ENCODE measurements at regions not wholly inside any gene's neighbourhood (a gene's known extent, or its start where the extent isn't known, plus 50 kb on each side); places are given as distances from the start of the nearest gene placed in this dataset.
A peak's percentile ranks its signal among the peaks of the same experiment; 100 is the strongest.

DNA sequence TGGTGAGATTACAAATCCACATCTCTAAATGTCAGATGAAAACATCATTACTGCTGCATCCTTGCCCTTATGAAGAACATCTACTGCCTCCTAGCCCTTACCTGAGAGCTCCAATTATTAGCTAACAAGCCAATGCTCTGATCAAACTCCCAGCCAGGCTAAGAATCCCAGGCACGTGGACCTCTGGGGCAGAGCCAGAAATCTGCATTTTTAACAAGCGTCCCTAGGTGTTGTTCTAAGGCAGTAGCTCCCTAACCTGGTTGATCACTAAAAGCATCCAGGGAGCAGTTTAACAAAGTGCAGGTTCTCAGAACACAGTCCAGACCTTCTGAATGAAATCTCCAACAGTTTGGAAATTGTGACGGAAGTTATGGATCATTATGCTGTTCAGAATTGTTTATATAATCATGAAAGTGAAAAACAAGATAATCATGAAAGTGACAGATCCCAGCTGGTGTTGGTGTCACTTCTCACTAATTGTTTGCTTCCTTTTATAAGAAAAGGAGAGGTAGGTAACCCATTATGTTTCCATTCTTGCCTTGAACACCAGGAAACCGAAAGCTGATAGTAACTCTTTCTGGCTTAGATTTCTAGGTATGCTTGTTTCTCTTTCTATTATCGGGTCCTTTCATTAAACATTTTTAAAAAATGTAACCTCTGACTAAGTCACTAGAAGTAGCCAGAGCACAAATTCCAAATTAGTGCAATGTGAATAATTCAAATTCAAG, 216.5 kb upstream of the NR4A3 start:
- no peak overlapping the region for H3K27ac ChIP-seq (ENCODE audit: low read depth, low read length)
- no peak overlapping the region for H2BK120ac ChIP-seq (replicated peaks; ENCODE audit: low read depth, low read length)
- CTCF ChIA-PET (ENCODE audit: partially characterized antibody) = interaction anchor here (0.6 to 1.6 kb wide), 2 partner anchors 42 to 406 kb away, joined by 3 to 6 read pairs; no protein-coding TSS in a partner anchor
- no peaks in the 10 kb centered on the region; a peak in 3 of 7 replicates for H3K27me3 ChIP-seq (replicated peaks in 1 of 4; ENCODE audit: control insufficient read depth in 3 of 4, extremely low read depth in 1 of 4, insufficient read depth in 3 of 4, low read length in 3 of 4)
- 61% methylated on average over 5 of the region's 5 CpGs; no CpG with 5 or more reads in 1 of the 2 experiments for WGBS, 2 experiments (ENCODE audit: extremely low coverage in 1 of 2, insufficient coverage in 1 of 2, insufficient read length in 1 of 2, insufficient replicate concordance in 2 of 2, low coverage in 1 of 2, low lambda C conversion rate in 2 of 2, missing lambda C conversion rate in 1 of 2)
- POLR2A ChIA-PET (ENCODE audit: partially characterized antibody) = interaction anchor here (0.7 to 1.3 kb wide), 2 partner anchors 86 to 284 kb away, joined by 3 read pairs; no protein-coding TSS in a partner anchor
- no peak overlapping the region for H3K23ac ChIP-seq (ENCODE audit: insufficient read length)
- peak; percentile 38; the same call in 1 of the 2 replicates for TF ChIP-seq TEAD4 (IDR thresholded peaks at IDR 0.05; ENCODE audit: low read depth, low read length)
- no peak for TF ChIP-seq YY1 (IDR thresholded peaks at IDR 0.05; ENCODE audit: low read depth, low read length)
- TF ChIP-seq, protein P1, sequence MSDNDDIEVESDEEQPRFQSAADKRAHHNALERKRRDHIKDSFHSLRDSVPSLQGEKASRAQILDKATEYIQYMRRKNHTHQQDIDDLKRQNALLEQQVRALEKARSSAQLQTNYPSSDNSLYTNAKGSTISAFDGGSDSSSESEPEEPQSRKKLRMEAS (IDR thresholded peaks at IDR 0.05) = peak; percentile 31; the same call in 1 of the 2 replicates
- TF ChIP-seq CHD2 (IDR thresholded peaks at IDR 0.05; ENCODE audit: low read length) = no peak
- TF ChIP-seq POU5F1 (IDR thresholded peaks at IDR 0.05; ENCODE audit: low read depth, low read length) = no peak
- TF ChIP-seq RAD21 (IDR thresholded peaks at IDR 0.05 in 1 of 2, conservative IDR thresholded peaks at IDR 0.05 in 1 of 2; ENCODE audit: low read depth in 2 of 2, low read length in 2 of 2) = peak in 1 of 2 experiments; percentile 10; a peak in 1 of 4 replicates
- no peak overlapping the region for H3K56ac ChIP-seq (replicated peaks; ENCODE audit: insufficient read length, low read depth, low read length)
- H3K14ac ChIP-seq (ENCODE audit: insufficient read length) = no peak overlapping the region
- H3K4me2 ChIP-seq (ENCODE audit: insufficient read depth in 1 of 2, low read depth in 2 of 2, low read length in 2 of 2) = no peak overlapping the region
- H4K5ac ChIP-seq (ENCODE audit: insufficient read length, low read depth, low read length) = no peak overlapping the region
- no peak overlapping the region for H2AK5ac ChIP-seq (ENCODE audit: low read depth, low read length)
- DNase-seq (ENCODE audit: low read depth in 1 of 2, low spot score in 2 of 2) (no peak), FAIRE-seq (peak; percentile 75)
- no peak overlapping the region for H2BK12ac ChIP-seq (ENCODE audit: low read depth, low read length)
- H2BK5ac ChIP-seq (ENCODE audit: low read depth, low read length) = no peak overlapping the region
- no peak overlapping the region for H3K4ac ChIP-seq (replicated peaks; ENCODE audit: insufficient read length, low read depth, low read length)
- no peak overlapping the region for H3K9ac ChIP-seq (replicated peaks in 1 of 4; ENCODE audit: extremely low read depth in 1 of 4, low read depth in 3 of 4, low read length in 3 of 4)
- no peak overlapping the region for H2BK15ac ChIP-seq (ENCODE audit: low read length)
- H3K18ac ChIP-seq (ENCODE audit: extremely low read depth, low read length) = no peak overlapping the region
- no peak overlapping the region for H2BK20ac ChIP-seq (ENCODE audit: low read length)
- no peak overlapping the region for H2AFZ ChIP-seq (ENCODE audit: low read length)
- no peak overlapping the region for H4K91ac ChIP-seq (replicated peaks; ENCODE audit: insufficient read length, low read length)
- H3K9me3 ChIP-seq (ENCODE audit: insufficient read depth in 2 of 2, low read depth in 1 of 2, low read length in 1 of 2) = no peaks in the 10 kb centered on the region
- no peak overlapping the region for H3K4me3 ChIP-seq (ENCODE audit: extremely low read depth in 1 of 4, insufficient read depth in 2 of 4, low read depth in 3 of 4, low read length in 4 of 4)
- no peaks in the 10 kb centered on the region for H3K23me2 ChIP-seq (ENCODE audit: low read depth, low read length)
- no peaks in the 10 kb centered on the region; a peak in 1 of 8 replicates for H3K36me3 ChIP-seq (ENCODE audit: control insufficient read depth in 2 of 4, insufficient read depth in 4 of 4, low read length in 3 of 4)
- no peak overlapping the region for H4K8ac ChIP-seq (ENCODE audit: extremely low read depth, insufficient read depth, low read length)
- no peaks in the 10 kb centered on the region for H3K79me1 ChIP-seq (ENCODE audit: low read depth, low read length)
- H3K4me1 ChIP-seq (replicated peaks in 1 of 4; ENCODE audit: control insufficient read depth in 3 of 4, insufficient read depth in 4 of 4, low read length in 3 of 4) = peaks cover 0 to 18% (median 0%) of the 10 kb centered on the region in 4 experiments; a peak in 2 of 7 replicates
- no peaks in the 10 kb centered on the region for H3K79me2 ChIP-seq (ENCODE audit: control insufficient read depth in 1 of 2, insufficient read depth in 2 of 2, low read length in 2 of 2)
- H4K20me1 ChIP-seq (replicated peaks in 1 of 2; ENCODE audit: control insufficient read depth in 1 of 2, insufficient read depth in 2 of 2, low read length in 2 of 2) = no peaks in the 10 kb centered on the region
